PC-3 (cell line): ENCODE measurements at regions not wholly inside any gene's neighbourhood (a gene's known extent, or its start where the extent isn't known, plus 50 kb on each side); places are given as distances from the start of the nearest gene placed in this dataset.

Experiments used
- ATAC-seq: fragments of 200-7000 bp; cut with Tn5 transposase; 2 replicates; pipeline ENCODE4 v1.9.1; 2020; ENCODE audit warnings: mild to moderate bottlenecking, moderate library complexity
- BruUV-seq: library from RNA; stranded (reverse); fragments of 400-500 nt; replicated peaks from 2 replicates; lab custom pipeline; 2021; lab: Mats Ljungman, UMichigan
- CTCF ChIA-PET: fragments of 300-600 bp; sonication (Branson Sonifier 250); formaldehyde crosslinking; loops from one replicate; lab custom pipeline; 2022; ENCODE audit warnings: antibody characterized with exemption; lab: Charles Lee
- POLR2A ChIA-PET: fragments of 300-600 bp; sonication (Branson Sonifier 250); formaldehyde crosslinking; loops from one replicate; lab custom pipeline; 2022; ENCODE audit warnings: antibody characterized with exemption; ENCODE audit not compliant: unreplicated experiment; lab: Charles Lee
- DNase-seq: peaks from one replicate; pipeline ENCODE4 v3.0.0-alpha.2; 2015
- H2AFZ ChIP-seq: fragments of 300-600 bp; sonication (generic); 2 replicates; pipeline ENCODE4 v1.6.0; 2016; ENCODE audit warnings: antibody characterized with exemption, low read length
- H3F3A ChIP-seq: fragments of 300-600 bp; sonication (generic); one replicate; pipeline ENCODE4 v1.6.0; 2017; ENCODE audit warnings: antibody characterized with exemption, low read length, control low read depth, mild to moderate bottlenecking; ENCODE audit not compliant: unreplicated experiment
- H3K27ac ChIP-seq: fragments of 300-600 bp; sonication (generic); 2 replicates; pipeline ENCODE4 v1.5.1; 2016; ENCODE audit warnings: mild to moderate bottlenecking, low read length
- H3K27me3 ChIP-seq: fragments of 300-600 bp; sonication (generic); 2 replicates; pipeline ENCODE4 v1.6.1; 2016; ENCODE audit warnings: low read length, mixed read lengths
- H3K36me3 ChIP-seq: fragments of 300-600 bp; sonication (generic); 2 replicates; pipeline ENCODE4 v1.6.1; 2016; ENCODE audit warnings: low read depth, mixed run types, low read length, mixed read lengths
- H3K4me1 ChIP-seq: fragments of 300-600 bp; sonication (generic); 2 replicates; pipeline ENCODE4 v1.5.1; 2016; ENCODE audit warnings: low read length; ENCODE audit not compliant: insufficient read depth
- H3K4me2 ChIP-seq: fragments of 300-600 bp; sonication (generic); 2 replicates; pipeline ENCODE4 v1.6.0; 2016; ENCODE audit warnings: low read length
- H3K4me3 ChIP-seq: fragments of 300-600 bp; sonication (generic); 2 replicates; pipeline ENCODE4 v1.5.1; 2016; ENCODE audit warnings: mild to moderate bottlenecking, low read length, mixed read lengths
- H3K79me2 ChIP-seq: fragments of 300-600 bp; sonication (generic); 2 replicates; pipeline ENCODE4 v1.6.1; 2017; ENCODE audit warnings: low read length, mixed read lengths
- H3K9ac ChIP-seq: fragments of 300-600 bp; sonication (generic); 2 replicates; pipeline ENCODE4 v1.6.0; 2016; ENCODE audit warnings: mild to moderate bottlenecking, low read length
- H3K9me2 ChIP-seq: fragments of 300-600 bp; sonication (generic); replicated peaks from 2 replicates; pipeline ENCODE4 v1.6.1; 2016; ENCODE audit warnings: mixed run types, low read length, mixed read lengths
- H3K9me3 ChIP-seq: fragments of 300-600 bp; sonication (generic); 2 replicates; pipeline ENCODE4 v1.6.1; 2016; ENCODE audit warnings: low read length, mixed read lengths
- H4K20me1 ChIP-seq: fragments of 300-600 bp; sonication (generic); 2 replicates; pipeline ENCODE4 v1.6.1; 2016; ENCODE audit warnings: low read length, mixed read lengths
- EZH2 ChIP-seq: fragments of 300-600 bp; sonication (generic); IDR thresholded peaks from one replicate; pipeline ENCODE4 v1.6.1; 2017; ENCODE audit warnings: antibody characterized with exemption, mild to moderate bottlenecking, low read length; ENCODE audit not compliant: unreplicated experiment
- EZH2phosphoT487 ChIP-seq: fragments of 300-600 bp; sonication (generic); IDR thresholded peaks from 2 replicates; pipeline ENCODE4 v1.6.1; 2018; ENCODE audit warnings: mild to moderate bottlenecking, antibody characterized with exemption, low read length, borderline replicate concordance
- intact Hi-C: fragments of 100-400 bp; cut with micrococcal nuclease; formaldehyde crosslinking; loops from 2 replicates; pipeline ENCODE4 v1.9.0; 2023
- TF ChIP-seq, protein P1 (sequence below): fragments of 300-600 bp; sonication (generic); conservative IDR thresholded peaks from 2 replicates; pipeline ENCODE4 v1.5.1; 2017; ENCODE audit warnings: antibody characterized with exemption, low read depth, mild to moderate bottlenecking, low read length

DNA sequence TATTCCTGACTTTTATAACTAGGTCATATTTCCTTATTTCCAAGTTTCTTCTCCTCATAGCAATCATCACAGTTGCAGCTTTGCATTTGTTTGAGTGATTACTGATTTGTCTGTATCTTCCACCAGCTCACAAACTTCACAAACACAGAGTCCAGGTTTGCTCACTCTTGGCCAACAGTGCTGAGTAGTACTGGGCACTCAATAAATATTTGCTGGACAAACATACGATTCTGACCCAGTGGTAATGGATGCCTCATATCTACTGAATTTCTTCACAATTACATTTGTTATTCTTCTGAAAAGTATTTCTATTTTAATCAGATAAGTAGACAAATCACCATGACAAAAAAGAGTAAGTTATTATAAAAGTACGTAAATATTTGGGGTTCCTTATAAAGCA is 516.3 kb downstream of the TDRD15 start:
- H3K9me2 ChIP-seq = no peaks in the 10 kb centered on the region
- H3K9me3 ChIP-seq = 0 out of 2 replicates have a peak, but pooled peaks cover 4% of the 10 kb centered on the region
- ChIA-PET POLR2A (no interaction called here), CTCF (no interaction called here)
- H3K36me3 ChIP-seq = no peaks in the 10 kb centered on the region
- TF ChIP-seq, protein P1, sequence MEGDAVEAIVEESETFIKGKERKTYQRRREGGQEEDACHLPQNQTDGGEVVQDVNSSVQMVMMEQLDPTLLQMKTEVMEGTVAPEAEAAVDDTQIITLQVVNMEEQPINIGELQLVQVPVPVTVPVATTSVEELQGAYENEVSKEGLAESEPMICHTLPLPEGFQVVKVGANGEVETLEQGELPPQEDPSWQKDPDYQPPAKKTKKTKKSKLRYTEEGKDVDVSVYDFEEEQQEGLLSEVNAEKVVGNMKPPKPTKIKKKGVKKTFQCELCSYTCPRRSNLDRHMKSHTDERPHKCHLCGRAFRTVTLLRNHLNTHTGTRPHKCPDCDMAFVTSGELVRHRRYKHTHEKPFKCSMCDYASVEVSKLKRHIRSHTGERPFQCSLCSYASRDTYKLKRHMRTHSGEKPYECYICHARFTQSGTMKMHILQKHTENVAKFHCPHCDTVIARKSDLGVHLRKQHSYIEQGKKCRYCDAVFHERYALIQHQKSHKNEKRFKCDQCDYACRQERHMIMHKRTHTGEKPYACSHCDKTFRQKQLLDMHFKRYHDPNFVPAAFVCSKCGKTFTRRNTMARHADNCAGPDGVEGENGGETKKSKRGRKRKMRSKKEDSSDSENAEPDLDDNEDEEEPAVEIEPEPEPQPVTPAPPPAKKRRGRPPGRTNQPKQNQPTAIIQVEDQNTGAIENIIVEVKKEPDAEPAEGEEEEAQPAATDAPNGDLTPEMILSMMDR = no peak
- TF ChIP-seq EZH2 = no peak
- TF ChIP-seq EZH2phosphoT487 = no peak
- H3K27me3 ChIP-seq = no peaks in the 10 kb centered on the region
- no peak overlapping the region for H3K27ac ChIP-seq
- no peak overlapping the region for H3K4me3 ChIP-seq
- H2AFZ ChIP-seq = no peak overlapping the region
- no peak overlapping the region for H3K4me2 ChIP-seq
- intact Hi-C loops = no loop called here
- no TSS peak for BruUV-seq
- H3K9ac ChIP-seq = no peak overlapping the region
- ATAC-seq (no peak), DNase-seq (no peak)
- H4K20me1 ChIP-seq = no peaks in the 10 kb centered on the region
- H3F3A ChIP-seq = no peaks in the 10 kb centered on the region
- no peaks in the 10 kb centered on the region for H3K4me1 ChIP-seq
- no peaks in the 10 kb centered on the region for H3K79me2 ChIP-seq

DNA sequence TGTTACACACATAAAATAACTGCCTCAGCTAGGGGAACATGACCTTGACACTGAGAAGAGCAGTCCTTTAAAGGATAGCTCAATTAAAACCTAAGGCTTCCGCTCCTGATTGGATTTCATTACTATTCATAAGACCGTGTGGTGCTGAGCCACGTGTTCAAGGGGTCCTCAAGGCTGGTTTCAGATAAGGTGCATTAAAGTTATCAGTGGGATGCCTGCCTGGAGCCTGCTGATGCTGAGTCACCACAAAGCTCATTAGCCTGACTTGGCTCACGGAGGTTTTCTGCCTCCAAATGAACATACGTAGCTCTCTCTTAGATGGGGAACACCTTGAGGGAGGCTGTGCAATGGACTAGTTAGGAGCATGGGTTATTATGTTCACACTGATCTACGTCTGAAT is 518.9 kb downstream of the TDRD15 start:
- no peaks in the 10 kb centered on the region for H3K36me3 ChIP-seq
- BruUV-seq = no TSS peak
- no peak overlapping the region for H3K4me2 ChIP-seq
- POLR2A ChIA-PET = no interaction called here
- no peak overlapping the region for H3K27ac ChIP-seq
- ATAC-seq = no peak
- no peaks in the 10 kb centered on the region for H4K20me1 ChIP-seq
- no peak overlapping the region for H2AFZ ChIP-seq
- no peaks in the 10 kb centered on the region for H3F3A ChIP-seq
- no peaks in the 10 kb centered on the region for H3K79me2 ChIP-seq
- no peaks in the 10 kb centered on the region for H3K4me1 ChIP-seq
- no peaks in the 10 kb centered on the region for H3K27me3 ChIP-seq
- intact Hi-C loops = no loop called here
- TF ChIP-seq EZH2phosphoT487 (no peak), EZH2 (no peak)
- TF ChIP-seq, protein P1 = no peak
- no peak overlapping the region for H3K4me3 ChIP-seq
- H3K9me3 ChIP-seq = 0 out of 2 replicates have a peak, but pooled peaks cover 9% of the 10 kb centered on the region
- no peak for DNase-seq
- no peak overlapping the region for H3K9ac ChIP-seq
- no peaks in the 10 kb centered on the region for H3K9me2 ChIP-seq
- CTCF ChIA-PET = no interaction called here

DNA sequence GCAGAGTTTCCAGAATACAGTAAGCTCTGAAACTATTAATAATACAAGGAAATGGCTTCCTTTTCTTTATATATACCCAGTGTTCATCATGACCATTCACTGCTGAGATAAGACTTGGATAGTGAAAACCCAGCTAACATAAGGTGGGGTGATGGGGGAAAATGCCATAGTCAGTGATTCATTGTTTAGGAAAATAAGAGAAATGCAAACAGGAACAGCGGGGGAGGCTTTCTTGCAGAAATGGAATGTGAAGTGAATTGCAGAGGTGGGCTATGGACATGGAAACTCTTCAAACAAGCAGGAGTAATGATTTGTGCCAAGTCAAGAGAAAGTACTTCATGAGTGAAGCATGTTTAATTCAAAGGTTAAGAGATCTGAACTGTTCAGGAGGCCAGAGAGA is 519.4 kb downstream of the TDRD15 start:
- H4K20me1 ChIP-seq = no peaks in the 10 kb centered on the region
- H3K4me1 ChIP-seq = no peaks in the 10 kb centered on the region
- ChIA-PET CTCF (no interaction called here), POLR2A (no interaction called here)
- DNase-seq (no peak), ATAC-seq (no peak)
- no peaks in the 10 kb centered on the region for H3K27me3 ChIP-seq
- no peaks in the 10 kb centered on the region for H3K79me2 ChIP-seq
- intact Hi-C loops = no loop called here
- TF ChIP-seq EZH2phosphoT487 (no peak), EZH2 (no peak)
- TF ChIP-seq, protein P1 = no peak
- H3K4me3 ChIP-seq = no peak overlapping the region
- H3K27ac ChIP-seq = no peak overlapping the region
- H3K36me3 ChIP-seq = no peaks in the 10 kb centered on the region
- no peak overlapping the region for H3K4me2 ChIP-seq
- H3K9me3 ChIP-seq = 0 out of 2 replicates have a peak, but pooled peaks cover 9% of the 10 kb centered on the region
- H3K9me2 ChIP-seq = no peaks in the 10 kb centered on the region
- H3F3A ChIP-seq = no peaks in the 10 kb centered on the region
- no TSS peak for BruUV-seq
- H3K9ac ChIP-seq = no peak overlapping the region
- no peak overlapping the region for H2AFZ ChIP-seq
